HUDEP-2 (cell line): ENCODE measurements at regions not wholly inside any gene's neighbourhood (a gene's known extent, or its start where the extent isn't known, plus 50 kb on each side); places are given as distances from the start of the nearest gene placed in this dataset.

ENCODE experiments used
- DNase-seq, 76 experiments: peaks; one replicate each; lab custom pipeline; 2025; ENCODE audit not compliant: unreplicated experiment in 76 of 76; lab: John Stamatoyannopoulos, UW

DNA sequence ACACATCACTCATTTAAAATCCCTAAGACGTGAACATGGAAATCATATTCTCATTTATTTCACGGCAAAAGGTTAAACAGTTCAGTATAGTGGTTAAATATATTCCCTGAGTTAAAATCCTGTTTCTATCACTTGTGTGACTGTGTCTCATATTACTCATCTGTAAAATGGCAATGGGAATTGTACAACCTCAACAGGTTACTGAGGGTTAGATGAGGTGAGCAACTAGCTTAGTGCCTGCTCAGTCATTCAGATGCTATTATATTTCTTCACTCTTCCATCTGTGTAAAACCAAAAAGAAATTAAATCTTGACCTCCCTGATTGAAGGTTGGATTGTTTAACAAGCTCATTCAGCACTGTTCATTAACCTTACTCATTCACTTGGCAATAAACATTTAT, 212.4 kb upstream of the STK17B start:
- no peak for DNase-seq

DNA sequence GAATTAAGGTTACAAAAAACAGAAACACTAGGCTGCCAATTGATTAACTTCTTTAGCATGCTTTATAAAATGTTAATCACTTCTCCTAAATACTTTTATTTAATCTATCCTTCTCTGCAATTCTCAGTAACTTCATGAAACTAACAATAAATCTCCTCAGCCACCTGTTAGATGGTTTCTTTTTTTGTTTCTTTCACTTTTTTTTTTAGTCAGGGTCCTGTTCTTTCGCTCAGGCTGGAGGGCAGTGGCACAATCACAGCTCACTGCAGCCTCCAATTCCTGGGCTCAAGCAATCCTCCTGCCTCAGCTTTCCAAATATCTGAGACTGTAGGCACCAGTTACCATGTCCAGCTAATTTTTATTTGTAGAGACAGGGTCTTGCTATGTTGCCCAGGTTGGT, 213.4 kb upstream of the STK17B start:
- DNase-seq, result no peak

DNA sequence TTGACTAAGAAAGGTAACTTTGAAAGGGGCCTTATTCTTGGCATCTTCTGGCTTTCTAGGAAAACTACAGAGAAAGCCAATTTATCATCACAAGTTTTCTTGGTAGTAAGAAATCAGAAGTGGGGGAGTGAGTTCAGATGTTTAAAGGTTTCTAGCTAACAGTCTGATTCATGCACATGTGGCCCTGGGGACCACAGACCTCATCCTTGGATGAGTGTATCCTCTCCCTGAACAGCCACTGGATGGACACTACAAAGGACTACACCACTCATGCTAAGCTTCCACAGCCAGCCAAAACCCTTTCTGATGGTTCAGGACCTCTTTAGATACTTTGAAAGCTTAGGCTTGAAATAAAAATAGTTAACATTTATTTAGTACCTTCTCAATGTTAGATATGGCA, 218.3 kb upstream of the STK17B start:
- no peak for DNase-seq

DNA sequence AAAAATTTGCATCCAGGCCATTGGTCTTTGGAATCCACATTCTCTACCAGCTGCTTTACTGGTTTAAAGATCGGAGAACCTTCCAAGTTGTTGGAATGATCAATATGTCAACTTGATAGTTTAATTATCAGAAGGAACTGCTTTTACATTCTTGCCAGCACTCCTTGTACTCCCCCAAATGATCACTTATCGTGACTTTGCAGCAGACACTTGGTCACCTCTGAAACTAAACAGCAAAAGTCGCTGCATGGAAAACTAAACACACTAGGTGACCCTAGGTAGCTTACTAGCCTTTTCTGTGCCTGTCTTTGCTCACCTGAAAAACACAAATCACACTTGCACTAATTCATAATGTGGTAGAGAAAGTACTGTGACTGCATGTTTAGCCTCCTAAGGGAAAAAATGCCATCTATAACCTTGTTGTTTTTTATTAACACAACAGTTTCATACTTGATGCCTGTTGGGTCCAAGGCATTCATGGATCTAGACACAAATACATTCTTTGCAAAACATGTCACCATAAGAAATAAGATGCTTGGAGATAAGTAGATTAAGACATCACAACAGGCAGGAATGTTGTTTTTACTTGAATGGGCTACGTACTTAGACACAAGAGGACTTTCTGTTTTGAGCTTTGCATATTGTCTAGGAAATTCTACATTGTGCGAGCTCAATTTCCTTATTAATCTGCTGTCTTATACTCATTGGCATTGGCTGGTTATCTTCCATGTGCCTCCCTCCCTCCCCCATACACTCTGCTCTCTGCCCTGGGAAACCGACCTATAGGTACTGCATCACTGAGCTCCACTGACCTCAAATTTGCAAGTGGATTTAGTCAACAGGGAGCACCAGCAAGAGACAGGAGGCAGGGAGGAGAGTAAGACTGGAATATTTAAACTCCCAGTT, 219.1 kb upstream of the STK17B start:
- no peak for DNase-seq

DNA sequence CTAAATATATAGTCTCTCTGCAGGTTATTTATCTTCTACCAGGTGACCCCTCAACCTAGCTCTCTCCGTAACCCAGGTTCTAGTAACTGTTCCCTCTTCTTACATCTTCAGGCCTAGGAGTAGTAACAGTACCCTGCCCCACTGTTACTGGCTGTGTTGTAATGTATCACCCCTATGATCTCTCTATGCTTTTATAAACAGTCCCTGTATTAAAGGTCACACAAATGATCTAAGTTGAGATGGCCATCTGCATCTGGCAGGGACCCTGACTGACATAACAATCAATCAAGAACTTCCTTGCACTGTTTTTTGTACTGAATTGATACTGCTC, 219.7 kb upstream of the STK17B start:
- DNase-seq, result no peak

DNA sequence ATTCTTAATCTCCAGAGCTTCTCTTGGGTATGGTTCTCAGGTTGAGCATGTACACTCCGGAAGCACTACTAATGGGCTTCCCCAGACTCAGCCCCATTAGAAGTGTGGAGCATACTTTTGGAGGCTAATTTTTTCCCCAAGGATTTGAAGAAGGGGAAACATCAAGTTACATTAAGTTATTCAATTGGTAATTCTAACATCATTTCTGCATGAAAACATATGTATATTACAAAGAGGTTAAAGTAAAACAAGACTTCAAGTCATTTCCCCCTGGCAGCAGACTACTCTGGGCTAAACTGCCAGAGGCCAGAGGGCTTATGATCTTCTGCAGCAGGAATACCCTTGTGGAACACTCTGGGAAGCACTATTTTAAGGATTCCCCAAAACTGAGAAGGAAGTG, 227.7 kb upstream of the STK17B start:
- no peak for DNase-seq

DNA sequence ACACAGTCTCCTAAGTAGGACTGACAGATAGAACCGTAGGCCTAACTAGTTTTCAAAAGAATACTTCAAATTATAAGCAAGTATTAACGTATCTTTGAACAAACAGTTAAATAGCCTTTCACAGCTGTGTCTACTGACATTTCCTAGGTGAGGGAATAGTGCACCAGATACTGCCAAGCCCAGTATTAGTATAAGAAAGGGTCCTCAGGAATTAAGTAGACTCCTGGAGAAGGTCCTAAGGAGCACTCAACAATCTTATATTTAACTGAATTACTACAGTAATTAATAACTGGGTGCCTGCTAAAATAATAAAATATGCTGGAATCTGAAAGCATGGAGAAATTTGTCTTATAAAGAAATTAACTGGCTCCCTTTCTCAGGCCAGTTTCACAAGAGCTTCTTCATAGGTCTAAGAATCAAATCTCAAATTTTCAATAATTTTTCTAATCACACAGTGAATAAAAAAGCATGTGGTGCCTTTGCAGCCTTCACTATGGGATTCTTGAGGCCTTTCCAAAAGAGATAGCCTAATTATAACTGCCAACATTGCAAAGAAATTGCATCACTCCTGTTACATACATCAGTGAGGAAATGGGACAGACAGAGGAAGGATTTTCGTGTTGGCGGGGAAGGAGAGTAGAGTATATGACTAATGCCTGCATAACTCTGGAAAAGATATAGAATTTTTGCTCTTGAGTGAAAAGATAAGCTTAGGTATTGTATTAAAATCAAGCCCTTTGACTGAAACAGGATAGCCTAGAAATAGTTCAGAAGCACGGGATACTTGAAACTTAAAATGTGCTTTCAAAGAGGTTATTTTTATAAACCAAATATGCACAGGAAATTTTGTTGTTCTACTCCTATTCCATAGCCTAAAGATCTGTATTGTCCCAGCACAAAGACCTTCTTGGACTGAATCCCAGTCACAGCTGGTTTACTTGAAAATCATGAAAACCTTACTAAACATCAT, 228.6 kb upstream of the STK17B start:
- DNase-seq, result no peak

DNA sequence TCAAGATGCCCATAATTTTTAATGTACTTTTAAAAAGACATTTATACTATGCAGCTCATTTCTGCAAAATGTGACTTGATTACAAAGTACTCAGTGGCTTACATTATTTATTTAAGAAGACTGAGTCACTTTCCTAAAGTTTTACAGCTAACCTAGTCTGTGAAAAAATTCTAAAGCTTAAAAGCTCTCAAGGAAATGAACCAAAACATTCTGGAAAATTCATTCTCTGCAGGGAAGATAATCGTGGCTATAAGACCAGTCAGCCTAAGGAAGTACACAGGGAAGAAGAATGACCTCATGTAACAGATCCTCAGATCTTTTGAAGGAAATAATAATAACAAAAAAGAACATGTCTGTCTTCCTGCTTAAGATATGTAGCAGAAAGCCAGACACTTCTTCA, 232.1 kb upstream of the STK17B start:
- no peak for DNase-seq

DNA sequence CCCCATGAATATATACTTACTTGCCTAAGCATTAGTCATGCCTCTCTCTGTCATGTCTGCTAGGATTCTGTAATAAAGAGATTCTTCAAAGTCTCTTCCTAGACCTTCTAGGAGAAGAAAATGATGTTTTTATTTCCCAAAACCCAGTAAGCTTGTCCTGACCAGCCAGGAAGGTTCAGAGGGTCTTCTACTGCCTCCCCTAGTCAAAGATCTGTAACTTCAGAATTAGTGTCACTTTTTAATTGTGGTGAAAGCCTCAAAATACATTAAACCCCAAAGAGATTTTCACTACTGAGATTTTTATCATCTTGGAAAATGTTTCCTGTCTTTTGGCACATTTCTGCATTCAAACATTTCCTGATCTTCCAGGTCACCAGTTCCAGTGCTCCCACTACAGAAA, 232.9 kb upstream of the STK17B start:
- DNase-seq, result no peak

DNA sequence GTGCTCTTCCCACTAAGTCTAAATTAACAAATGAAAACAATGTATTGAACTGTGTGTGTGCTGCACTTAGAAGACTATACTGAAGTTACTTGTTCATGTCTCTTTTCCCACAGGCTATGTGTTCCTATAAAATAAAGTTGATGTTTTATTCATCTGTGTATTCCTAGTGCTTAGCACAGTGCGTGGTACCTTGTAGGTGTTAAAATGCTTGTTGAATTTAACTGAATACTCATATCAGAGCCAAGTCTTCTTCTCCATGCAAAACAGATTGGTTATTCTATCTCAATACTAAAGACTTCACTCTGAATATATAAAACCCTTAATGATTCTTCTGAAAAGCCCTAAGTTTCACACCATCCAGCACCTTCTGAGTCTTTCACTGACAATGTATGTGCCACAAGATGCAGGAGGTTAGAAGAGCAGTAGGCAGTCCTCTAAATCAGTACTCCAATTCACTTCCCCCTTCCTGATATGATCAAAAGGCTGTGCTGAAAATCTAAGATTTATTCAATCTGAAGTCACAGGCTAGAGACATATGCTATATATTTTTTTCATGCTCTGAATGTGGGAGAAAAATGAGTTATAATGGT, 231.7 kb upstream of the CCDC150 start:
- no peak for DNase-seq

DNA sequence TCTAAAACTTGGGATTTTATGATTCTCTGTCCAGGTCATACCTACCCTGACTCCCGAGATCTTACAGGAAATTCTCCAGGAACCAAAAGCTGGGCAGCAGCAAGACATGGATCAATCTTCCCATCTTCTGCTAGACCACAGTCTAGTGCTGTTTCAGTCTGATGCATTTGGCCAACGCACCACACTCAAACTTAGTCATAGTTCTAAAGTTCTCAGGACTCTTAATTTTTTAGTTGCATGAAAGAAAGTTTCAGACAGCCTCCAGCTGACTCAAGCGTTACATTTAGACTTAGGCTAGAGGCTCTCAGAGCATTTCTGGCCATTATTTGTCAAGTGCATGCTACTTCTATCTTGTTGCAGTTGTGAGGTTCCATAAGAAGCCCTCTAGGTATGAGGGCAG, 230.1 kb upstream of the CCDC150 start:
- DNase-seq, result no peak

DNA sequence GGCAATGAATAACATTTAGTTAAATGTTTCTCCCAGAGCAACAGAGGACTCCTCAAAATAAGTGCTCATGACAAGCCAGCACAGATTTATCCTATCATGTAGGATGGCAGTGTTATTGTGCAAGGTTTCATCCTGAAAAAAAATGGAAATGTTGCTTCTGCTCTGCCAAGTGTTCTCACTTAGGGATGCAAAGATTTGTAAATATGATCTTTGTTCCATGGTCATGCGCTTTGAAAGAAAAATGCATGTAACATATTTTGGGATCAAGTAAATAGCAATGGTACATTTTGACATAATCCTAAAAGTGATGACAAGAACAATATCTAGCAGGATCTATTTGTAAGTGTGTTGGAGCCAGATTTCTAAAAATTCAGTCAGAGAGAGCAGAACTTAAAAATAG, 229.5 kb upstream of the CCDC150 start:
- DNase-seq, result no peak

DNA sequence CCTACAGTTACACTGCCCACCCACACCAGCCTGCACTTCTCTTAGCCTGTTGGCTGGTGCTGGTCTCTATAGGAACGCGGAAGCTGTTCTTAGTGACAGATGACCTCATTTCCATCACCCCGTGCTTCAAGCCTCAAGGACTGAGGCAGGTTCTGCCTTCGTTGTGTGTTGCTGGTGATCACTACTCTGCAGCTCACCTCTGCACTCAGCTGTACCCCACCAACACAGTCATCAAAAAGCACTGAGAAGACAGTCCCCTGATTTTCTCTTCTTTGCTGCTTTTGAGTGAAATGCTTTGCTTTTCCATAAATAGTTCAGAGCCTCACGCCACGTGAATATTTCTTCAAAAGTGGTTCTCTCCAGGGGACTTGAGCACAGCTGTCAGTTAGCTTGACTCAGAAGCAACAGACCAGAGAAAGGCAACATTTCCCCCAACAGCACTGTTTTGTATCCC, 225.7 kb upstream of the CCDC150 start:
- DNase-seq, result no peak

DNA sequence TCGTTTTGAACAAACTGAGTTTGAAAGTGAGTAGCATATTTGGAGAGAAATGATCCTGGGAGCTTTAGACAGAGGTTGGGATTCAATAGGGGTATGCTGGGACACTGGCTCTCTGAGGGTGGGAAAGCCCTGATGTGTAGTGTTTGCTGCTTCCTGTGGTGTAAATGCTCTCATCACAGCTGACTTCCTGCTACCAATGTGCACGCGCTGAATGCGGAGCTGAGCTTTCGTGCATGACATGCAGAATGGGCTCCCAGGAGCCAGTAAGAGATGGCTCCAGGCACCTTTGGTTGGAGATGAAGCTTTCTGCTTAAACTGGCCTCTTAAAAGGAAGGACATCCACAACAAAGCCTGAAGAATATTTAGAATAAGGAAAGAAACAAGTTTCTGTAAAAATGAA, 224.1 kb upstream of the CCDC150 start:
- no peak for DNase-seq

DNA sequence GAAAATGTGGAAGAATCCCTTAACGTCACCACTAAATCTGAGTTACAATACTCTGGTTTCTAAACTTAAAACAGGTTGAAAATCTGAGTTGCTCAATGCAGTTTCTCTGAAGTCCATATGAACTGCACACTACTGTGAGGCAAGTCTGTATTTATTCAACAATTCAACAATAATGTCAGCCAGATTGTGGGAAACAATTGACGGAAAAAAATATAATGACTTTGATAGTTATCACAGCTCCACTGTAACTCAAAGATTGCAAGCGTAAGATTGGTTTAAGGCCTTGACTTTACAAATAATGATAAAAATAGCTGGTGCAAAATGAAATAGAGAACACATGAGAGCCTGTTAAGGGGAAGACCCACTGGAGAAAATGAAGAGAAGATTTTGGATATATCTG, 219.4 kb upstream of the CCDC150 start:
- DNase-seq, result no peak

DNA sequence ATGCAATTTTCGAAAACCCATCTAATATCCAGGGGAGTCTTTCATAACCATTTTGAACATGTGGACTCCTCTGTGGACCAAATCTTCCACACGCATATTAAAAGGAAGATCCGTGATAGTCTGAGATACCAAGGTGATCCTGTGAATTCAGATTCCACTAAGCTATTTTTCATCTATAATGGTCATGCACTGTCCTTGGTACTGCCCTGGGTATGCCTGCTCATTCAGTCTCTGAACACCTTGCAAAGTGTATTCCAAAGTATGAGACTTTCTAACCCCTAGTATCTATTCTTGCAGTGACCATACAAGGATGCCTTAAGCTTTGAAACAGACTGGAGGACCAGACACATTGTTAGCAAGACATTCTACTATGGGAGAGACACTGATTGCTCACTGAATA, 217.6 kb upstream of the CCDC150 start:
- no peak for DNase-seq

DNA sequence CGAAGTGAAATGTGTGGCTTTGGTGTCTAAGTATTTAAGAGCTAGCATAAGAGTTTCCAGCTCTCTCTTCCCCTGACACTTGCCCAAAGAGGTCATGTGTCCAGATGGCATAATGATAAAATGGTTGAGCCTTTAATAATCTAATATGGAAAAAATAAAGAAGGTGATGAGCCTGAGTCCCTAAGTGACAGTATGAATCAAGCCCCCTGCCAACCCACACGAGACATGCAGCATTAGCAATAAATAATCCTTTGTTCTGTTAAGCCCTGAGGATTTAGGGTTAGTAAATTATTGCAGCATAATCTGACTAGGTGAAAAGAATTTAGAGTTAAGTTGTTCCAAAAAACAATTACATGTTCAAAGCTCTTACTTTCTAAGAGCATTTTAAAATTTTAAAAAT, 217.2 kb upstream of the CCDC150 start:
- no peak for DNase-seq

DNA sequence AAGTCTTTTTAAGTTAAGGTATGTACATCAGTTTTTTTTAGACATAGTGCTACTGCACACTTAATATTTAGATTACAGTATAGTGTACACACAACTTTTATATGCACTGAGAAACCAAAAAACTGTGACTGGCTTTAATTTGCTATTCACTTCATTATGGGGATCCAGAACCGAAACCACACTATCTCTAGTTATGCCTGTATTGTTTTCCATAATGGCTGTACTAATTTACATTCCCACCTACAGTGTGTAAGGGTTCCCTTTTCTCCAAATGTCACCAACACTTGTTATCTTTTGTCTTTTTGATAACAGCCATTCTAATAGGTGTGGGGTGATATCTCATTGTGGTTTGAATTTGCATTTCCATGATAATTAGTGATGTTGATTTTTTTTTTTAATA, 213.4 kb upstream of the CCDC150 start:
- no peak for DNase-seq

DNA sequence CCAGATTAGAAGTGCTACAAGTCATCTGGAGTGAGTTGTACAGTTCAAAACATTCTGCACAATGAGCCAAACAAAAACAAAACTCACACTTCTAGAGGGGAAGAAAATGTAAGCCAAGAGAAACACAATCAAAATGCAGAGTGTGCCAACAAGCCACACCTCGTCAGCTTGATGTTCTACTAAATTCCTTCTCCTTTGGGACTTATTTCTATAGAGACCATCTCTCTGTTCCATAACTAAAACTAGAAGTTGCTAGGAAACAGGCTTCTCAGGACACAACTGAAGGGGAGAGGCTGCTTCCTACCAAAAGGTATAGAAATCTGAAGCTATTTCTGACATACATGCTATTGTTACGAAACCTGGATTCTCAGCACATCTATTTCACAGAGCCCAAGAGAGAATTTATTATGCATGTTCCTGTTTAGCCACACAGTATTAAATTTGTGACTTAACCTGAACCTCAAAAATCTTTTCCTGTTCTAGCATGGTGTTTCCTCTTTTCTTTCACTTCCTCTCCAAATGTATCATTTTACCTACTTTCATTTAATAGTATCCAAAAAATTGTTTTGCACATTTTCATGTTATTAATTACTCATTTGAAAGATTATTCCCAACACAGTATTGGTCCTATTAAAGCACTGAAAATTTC, 211.4 kb upstream of the CCDC150 start:
- no peak for DNase-seq

DNA sequence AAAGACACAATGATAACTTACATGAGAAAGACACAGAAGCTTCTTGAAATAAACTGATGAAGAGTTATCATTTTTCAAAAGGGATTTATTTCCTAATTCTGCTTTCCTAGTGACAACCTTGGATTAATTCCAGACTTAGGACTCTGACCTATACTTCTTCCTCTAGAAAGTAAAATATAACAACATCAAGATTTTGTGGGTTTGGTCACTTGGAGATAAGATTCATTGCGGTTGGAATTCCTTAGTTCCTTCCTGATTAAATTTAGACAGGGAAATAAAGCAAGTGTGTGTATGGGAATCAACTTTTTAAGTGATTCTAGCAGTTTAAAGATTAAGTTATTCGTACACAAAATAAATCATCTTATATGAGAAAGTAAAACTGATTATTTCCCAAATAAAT, 208.4 kb upstream of the CCDC150 start:
- no peak for DNase-seq

DNA sequence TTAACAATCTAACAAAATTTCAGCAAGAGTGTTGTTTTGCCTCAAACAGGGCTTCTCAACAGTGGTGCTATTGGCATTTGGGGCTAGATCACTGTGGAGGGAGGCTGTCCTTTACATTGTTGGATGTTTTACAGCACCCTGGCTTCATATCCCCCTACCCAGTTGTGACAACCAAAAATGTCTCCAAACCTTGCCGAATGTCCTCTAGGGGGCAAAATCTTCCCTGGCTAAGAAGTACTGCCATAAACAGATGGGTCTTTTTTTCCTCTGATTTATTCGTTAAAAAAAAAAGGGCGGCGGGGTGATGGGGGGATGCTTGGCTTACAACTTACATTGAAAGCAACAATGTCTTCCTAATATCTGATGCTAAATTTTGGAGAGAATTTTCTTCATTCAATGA, 207.6 kb upstream of the CCDC150 start:
- peak in 3 of 76 experiments; percentile 0 to 4 (median 1) for DNase-seq
